Transverse colon (tissue), 4 donors: ENCODE measurements at regions not wholly inside any gene's neighbourhood (a gene's known extent, or its start where the extent isn't known, plus 50 kb on each side); places are given as distances from the start of the nearest gene placed in this dataset.

Experiments
- POLR2A ChIP-seq: fragments of 450-650 bp; IDR thresholded peaks from one replicate; pipeline ENCODE4 v1.6.1; 2016; ENCODE audit warnings: antibody characterized with exemption, mild to moderate bottlenecking, moderate library complexity
- POLR2AphosphoS5 ChIP-seq, 3 donors: sonication (generic); formaldehyde crosslinking; IDR thresholded peaks; one replicate each; pipeline ENCODE4 v1.6.1; 2016; ENCODE audit warnings: antibody characterized with exemption in 3 of 3
- TF ChIP-seq, protein P1 (sequence below), 5 experiments: fragments of 200-600 bp in 3 of 5; fragments of 450-650 bp in 2 of 5; sonication (generic) in 3 of 5; IDR thresholded peaks; 1 replicate in 2 of 5; 2 replicates in 3 of 5; pipeline ENCODE4 v1.5.1; 2016 to 2017; ENCODE audit warnings: antibody characterized with exemption in 5 of 5, inconsistent platforms in 3 of 5, mild to moderate bottlenecking in 2 of 5, moderate library complexity in 1 of 5

DNA sequence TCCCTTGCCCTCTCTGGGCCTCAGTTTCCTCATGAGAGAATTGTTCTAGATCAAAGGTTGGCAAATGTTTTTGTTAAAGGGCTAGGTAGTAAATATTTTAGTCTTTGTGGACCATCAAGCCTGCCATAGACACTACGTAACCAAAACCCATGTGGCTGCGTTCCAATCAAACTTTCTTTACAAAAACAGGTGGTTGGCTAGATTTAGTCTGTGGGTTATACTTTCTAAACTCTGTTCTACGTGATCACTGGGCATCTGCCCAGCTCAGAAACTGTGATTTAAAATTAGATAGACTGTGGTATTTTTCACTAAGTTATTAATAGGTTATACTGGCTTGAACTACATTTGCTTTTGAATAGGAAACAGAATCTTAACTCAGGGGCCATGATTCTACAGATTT, 149.8 kb upstream of the DCC start:
- TF ChIP-seq, protein P1, sequence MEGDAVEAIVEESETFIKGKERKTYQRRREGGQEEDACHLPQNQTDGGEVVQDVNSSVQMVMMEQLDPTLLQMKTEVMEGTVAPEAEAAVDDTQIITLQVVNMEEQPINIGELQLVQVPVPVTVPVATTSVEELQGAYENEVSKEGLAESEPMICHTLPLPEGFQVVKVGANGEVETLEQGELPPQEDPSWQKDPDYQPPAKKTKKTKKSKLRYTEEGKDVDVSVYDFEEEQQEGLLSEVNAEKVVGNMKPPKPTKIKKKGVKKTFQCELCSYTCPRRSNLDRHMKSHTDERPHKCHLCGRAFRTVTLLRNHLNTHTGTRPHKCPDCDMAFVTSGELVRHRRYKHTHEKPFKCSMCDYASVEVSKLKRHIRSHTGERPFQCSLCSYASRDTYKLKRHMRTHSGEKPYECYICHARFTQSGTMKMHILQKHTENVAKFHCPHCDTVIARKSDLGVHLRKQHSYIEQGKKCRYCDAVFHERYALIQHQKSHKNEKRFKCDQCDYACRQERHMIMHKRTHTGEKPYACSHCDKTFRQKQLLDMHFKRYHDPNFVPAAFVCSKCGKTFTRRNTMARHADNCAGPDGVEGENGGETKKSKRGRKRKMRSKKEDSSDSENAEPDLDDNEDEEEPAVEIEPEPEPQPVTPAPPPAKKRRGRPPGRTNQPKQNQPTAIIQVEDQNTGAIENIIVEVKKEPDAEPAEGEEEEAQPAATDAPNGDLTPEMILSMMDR (IDR thresholded peaks at IDR 0.05), result no peak
- TF ChIP-seq POLR2AphosphoS5 (IDR thresholded peaks at IDR 0.05) (no peak), POLR2A (no peak)
